Aorta (tissue), 5 donors: ENCODE measurements at regions not wholly inside any gene's neighbourhood (a gene's known extent, or its start where the extent isn't known, plus 50 kb on each side); places are given as distances from the start of the nearest gene placed in this dataset.
"Not testable (repeated sequence)": the region's sequence is repeated elsewhere in the genome, so short reads cannot be mapped to it uniquely, and the experiment has no call there.

Source experiments
- ATAC-seq: fragments of 200-7000 bp; cut with Tn5 transposase; one replicate; pipeline ENCODE4 v1.9.1; 2022; ENCODE audit warnings: moderate library complexity; ENCODE audit not compliant: low FRiP score
- DNase-seq, 2 donors: peaks; one replicate each; pipeline ENCODE4 v3.0.0-alpha.2; 2020
- H3K27ac ChIP-seq, 2 donors: one replicate each; pipeline ENCODE4 v1.5.1; 2013; ENCODE audit warnings: low read length in 2 of 2, mild to moderate bottlenecking in 2 of 2, moderate library complexity in 2 of 2, control low read depth in 1 of 2, inconsistent platforms in 1 of 2, low read depth in 1 of 2
- H3K27me3 ChIP-seq, 2 donors: one replicate each; pipeline ENCODE4 v1.6.1; 2013; ENCODE audit warnings: control low read depth in 1 of 2, low read length in 1 of 2, mild to moderate bottlenecking in 1 of 2, moderate library complexity in 1 of 2; ENCODE audit not compliant: insufficient read depth in 2 of 2, control insufficient read depth in 1 of 2
- H3K36me3 ChIP-seq, 2 donors: one replicate each; pipeline ENCODE4 v1.6.1; 2013; ENCODE audit warnings: control low read depth in 1 of 2, low read length in 1 of 2, mild to moderate bottlenecking in 1 of 2; ENCODE audit not compliant: insufficient read depth in 2 of 2, control insufficient read depth in 1 of 2
- H3K4me1 ChIP-seq, 2 donors: one replicate each; pipeline ENCODE4 v1.6.1; 2013; ENCODE audit warnings: low read length in 2 of 2, control low read depth in 1 of 2, mild to moderate bottlenecking in 1 of 2, moderate library complexity in 1 of 2; ENCODE audit not compliant: insufficient read depth in 2 of 2, control insufficient read depth in 1 of 2
- H3K4me3 ChIP-seq, 2 donors: one replicate each; pipeline ENCODE4 v1.5.1; 2013; ENCODE audit warnings: low read length in 2 of 2, control low read depth in 1 of 2, mild to moderate bottlenecking in 1 of 2
- H3K9me3 ChIP-seq: one replicate; pipeline ENCODE4 v1.6.1; 2013; ENCODE audit warnings: mild to moderate bottlenecking, low read length; ENCODE audit not compliant: control insufficient read depth
- WGBS, 2 donors: extraction: QIAGEN DNeasy Blood & Tissue Kit; methylation state at CpG; one replicate each; pipeline ENCODE4 v1.1.7; 2013; 5-methylcytosine and 5-hydroxymethylcytosine counted together
- intact Hi-C, 2 donors: fragments of 100-400 bp; cut with DNase I; formaldehyde crosslinking; loops; one replicate each; pipeline versions ENCODE4 v1.14.2 to v1.15.0; 2022
- donor health status: healthy with polysubstance abuse.
- donor health status: Bipolar disorder and iron deficiency.
- donor health status: DM: no; HTN: no; CAD: no.
- donor health status: DM: no; HTN: no; CAD: no.
- donor health status: DM: yes; HTN: yes; CAD: no.

DNA sequence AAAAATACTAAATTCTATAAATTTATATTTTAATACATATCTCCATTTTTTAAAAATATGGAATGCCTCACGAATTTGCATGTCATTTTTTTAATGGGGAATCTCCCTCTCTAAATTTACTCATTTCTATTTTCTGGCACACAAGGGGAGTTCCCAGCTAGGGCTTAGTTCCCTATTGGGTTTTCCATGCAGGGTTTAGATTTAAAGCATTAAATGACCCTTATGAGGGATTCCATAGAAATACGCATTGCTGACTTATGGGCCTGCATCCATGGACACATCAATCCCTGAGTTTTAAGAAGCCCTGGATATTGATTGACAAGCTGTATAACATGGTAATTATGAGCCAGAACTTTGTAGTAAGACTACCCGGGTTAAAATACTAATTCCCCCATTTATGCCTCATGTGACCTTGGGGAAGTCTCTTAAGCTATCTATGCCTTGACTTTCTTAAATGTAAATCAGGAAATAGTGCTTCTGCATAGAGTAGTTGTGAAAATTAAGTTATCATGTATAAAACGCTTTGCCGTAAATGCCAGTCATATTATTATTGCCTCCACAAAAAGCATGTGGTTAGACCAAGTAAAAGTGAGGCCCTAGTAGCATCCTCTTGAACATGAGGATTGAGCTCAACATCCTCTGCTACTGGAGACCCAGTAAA is 78.8 kb upstream of the ANKRD1 start:
- Histone ChIP-seq H3K9me3 (no peaks in the 10 kb centered on the region), H3K27me3 (no peaks in the 10 kb centered on the region), H3K4me1 (no peaks in the 10 kb centered on the region), H3K27ac (no peak overlapping the region), H3K4me3 (no peak overlapping the region), H3K36me3 (no peaks in the 10 kb centered on the region)
- no peak for DNase-seq
- 89 to 93% methylated on average over 5 of the region's 5 CpGs for WGBS, 2 donors
- intact Hi-C loops: no loop called here
- no peak for ATAC-seq

DNA sequence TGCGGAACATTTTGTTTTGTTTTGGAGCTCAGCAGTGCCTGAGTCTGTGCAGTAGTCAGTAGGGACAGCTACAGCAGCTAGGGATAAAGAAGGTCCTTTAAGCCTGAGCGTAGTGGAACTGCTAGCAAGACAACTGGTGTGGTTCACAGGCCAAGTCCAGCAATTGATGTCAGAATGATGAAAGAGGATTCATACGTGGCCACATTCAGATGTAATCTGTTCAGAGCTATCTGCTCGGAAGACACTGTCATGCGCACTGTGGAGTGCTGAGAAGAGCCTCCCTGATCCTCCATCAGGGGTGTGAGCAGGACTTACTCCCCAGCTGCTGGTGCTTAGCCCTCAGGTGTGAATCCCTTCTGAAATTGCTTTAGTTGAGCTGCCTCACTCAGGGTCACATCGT is 79.6 kb upstream of the ANKRD1 start:
- Histone ChIP-seq H3K27me3 (no peaks in the 10 kb centered on the region), H3K27ac (no peak overlapping the region), H3K4me3 (no peak overlapping the region), H3K9me3 (no peaks in the 10 kb centered on the region), H3K4me1 (no peaks in the 10 kb centered on the region), H3K36me3 (no peaks in the 10 kb centered on the region)
- intact Hi-C loops: no loop called here
- 90 to 92% methylated on average over 6 of the region's 6 CpGs for WGBS, 2 donors
- ATAC-seq (no peak), DNase-seq (no peak)

DNA sequence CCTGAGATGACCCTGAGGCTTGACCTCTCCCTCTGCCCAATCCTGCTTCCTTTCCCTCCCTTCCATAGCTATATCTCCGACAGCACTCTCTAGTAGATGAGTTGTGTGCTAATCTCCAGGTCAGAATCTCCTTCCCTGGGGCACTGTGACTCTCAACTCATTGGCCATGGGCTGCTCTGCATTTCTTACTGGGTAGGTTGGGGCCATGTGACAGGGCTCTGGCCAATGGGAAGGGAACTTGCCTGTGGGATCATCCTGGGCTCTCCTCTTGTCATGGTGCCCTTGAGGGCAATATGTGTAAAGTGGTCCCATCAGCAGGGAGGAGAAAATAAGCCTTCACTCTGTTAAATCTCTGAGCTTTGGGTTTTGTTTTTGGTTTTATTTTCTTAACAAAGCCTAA is 80.1 kb upstream of the ANKRD1 start:
- Histone ChIP-seq H3K36me3 (no peaks in the 10 kb centered on the region), H3K27ac (no peak overlapping the region), H3K9me3 (no peaks in the 10 kb centered on the region), H3K4me1 (no peaks in the 10 kb centered on the region), H3K4me3 (no peak overlapping the region), H3K27me3 (no peaks in the 10 kb centered on the region)
- no peak for DNase-seq
- WGBS, 2 donors: 93 to 97% methylated on average over 1 of the region's 1 CpG
- intact Hi-C loops: no loop called here
- no peak for ATAC-seq

DNA sequence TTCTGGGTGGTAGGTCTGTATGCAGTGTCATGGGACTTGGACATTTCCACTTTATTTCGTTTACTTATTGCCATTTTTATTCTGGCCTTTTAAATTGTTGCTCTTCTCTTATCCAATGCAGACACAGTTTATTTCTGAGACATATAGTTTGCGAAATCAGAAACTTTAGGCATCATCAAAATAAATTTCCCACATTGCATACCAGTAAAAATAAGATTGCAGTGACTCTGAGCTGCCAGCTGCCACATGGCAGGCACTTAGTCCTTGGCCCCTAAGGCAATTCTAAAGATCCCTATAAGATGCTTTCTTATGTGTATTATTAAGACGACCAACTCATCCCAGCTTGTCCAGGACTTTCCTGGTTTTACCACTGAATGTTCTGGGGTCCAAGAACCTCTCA is 81.8 kb upstream of the ANKRD1 start:
- H3K27ac ChIP-seq: no peak overlapping the region
- H3K4me3 ChIP-seq: no peak overlapping the region
- no peaks in the 10 kb centered on the region for H3K27me3 ChIP-seq
- ATAC-seq (no peak), DNase-seq (no peak)
- H3K9me3 ChIP-seq: no peaks in the 10 kb centered on the region
- H3K36me3 ChIP-seq: no peaks in the 10 kb centered on the region
- H3K4me1 ChIP-seq: no peaks in the 10 kb centered on the region
- 83 to 90% methylated on average over 3 of the region's 3 CpGs for WGBS, 2 donors
- intact Hi-C loops: no loop called here

DNA sequence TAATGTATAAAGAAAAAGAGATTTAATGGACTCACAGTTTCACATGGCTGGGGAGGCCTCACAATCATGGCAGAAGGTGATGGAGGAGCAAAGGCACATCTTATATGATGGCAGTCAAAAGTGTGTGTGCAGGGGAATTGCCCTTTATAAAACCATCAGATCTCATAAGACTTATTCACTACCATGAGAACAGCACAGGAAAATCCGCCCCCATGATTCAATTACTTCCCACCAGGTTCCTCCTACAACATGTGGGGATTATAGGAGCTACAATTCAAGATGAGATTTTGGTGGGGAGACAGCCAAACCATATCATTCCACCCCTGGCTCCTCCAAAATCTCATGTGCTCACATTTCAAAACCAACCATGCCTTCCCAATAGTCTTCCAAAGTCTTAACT is 82.5 kb upstream of the ANKRD1 start:
- WGBS, 2 donors: 95 to 100% methylated on average over 1 of the region's 1 CpG
- H3K36me3 ChIP-seq, H3K4me3 ChIP-seq, ATAC-seq, H3K27ac ChIP-seq, H3K9me3 ChIP-seq, intact Hi-C loops, H3K4me1 ChIP-seq, H3K27me3 ChIP-seq, DNase-seq: not testable (repeated sequence)

DNA sequence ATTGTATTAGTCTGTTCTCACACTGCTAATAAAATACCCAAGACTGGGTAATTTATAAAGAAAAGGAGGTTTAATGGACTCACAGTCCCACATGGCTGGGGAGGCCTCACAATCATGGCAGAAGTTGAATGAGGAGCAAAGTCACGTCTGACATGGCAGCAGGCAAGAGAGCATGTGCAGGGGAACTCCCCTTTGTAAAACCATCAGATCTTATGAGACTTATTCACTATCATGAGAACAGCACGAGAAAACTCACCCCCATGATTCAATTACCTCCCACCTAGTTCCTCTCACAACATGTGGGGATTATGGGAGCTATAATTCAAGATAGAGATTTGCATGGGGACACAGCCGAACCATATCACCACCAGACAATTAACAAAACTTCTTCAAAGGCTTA is 84.4 kb upstream of the ANKRD1 start:
- not testable (repeated sequence) for DNase-seq, ATAC-seq, H3K36me3 ChIP-seq, H3K4me1 ChIP-seq, H3K9me3 ChIP-seq, H3K27me3 ChIP-seq, H3K4me3 ChIP-seq
- intact Hi-C loops: loop anchor here (5.0 kb wide), 2 partner anchors 72 to 247 kb away; no protein-coding TSS in a partner anchor
- H3K27ac ChIP-seq: peak overlapping the region in 1 of 2 donors; percentile 11
- 87 to 89% methylated on average over 3 of the region's 3 CpGs for WGBS, 2 donors

DNA sequence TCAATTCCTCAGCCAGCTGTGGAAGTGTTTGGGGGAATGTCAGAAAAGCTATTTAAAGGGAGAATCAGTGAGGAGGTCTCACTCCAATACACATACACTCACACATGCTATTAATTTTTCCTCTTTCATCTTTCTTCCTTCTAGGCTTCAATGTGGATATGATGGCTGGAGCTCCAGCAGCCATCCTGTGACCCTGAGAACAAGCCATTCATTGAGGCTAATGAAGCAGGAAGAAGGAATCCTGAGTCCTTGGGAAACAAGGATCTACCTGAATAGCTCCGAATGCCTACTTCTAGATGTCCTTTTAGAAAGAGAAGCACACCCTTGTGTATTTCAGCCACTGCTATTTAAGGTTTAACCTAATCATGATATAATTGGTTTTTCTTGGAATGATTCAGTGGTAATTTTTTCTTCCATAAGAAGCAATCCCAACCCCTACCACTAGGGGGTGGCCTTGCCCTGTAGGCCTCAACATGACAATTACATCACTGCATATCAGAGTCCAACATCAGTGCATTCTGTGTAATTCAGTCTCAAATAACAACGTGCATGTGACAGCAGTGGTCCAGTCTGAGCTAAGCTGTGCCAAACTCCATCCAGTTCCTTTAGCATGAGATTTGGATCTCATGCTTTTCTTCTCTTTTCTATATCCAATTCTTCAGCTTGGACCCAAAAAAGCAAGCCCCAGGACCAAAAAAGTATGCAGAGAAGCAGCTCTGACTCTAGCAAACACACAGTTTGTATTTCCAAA is 85.3 kb upstream of the ANKRD1 start:
- no peaks in the 10 kb centered on the region for H3K9me3 ChIP-seq
- ATAC-seq (peak; percentile 90), DNase-seq (peak in 1 of 2 donors; percentile 58)
- peak overlapping the region in 1 of 2 donors; percentile 44 for H3K27ac ChIP-seq
- intact Hi-C loops: loop anchor here (2.0 to 5.0 kb wide), 3 partner anchors 71 to 247 kb away; no protein-coding TSS in a partner anchor
- H3K4me1 ChIP-seq: no peaks in the 10 kb centered on the region
- no peaks in the 10 kb centered on the region for H3K27me3 ChIP-seq
- no peak overlapping the region for H3K4me3 ChIP-seq
- WGBS, 2 donors: 23 to 26% methylated on average over 2 of the region's 2 CpGs
- H3K36me3 ChIP-seq: no peaks in the 10 kb centered on the region

DNA sequence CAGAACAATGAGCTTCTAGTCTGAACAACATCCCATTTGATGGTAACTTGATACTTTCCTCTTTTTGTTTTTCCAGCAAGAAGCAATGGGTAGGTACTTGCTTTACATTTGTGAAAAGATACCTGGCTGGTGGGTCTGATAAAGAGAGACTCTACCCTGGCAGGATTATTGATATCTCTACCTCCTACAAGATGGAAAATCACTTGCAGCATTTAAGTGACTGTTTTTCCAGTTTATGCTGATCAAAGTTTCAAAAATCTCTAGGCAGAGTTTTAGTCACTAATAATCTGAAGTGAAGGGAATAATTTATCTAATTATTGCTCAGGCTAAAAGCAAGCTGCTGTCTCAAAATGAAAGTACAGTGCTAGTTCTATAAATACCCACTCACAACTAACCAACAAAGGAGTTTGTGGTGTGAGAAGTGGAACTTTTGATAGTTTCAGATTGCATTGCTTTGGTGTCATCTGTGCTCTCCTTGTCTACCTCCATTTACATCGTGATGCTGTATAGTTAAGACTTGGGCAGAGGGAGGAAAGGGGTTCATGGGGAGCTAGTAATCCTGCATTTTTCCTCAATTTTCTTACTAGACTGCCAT is 86.0 kb upstream of the ANKRD1 start:
- H3K4me1 ChIP-seq: no peaks in the 10 kb centered on the region
- ATAC-seq (no peak), DNase-seq (no peak)
- H3K27ac ChIP-seq: no peak overlapping the region
- intact Hi-C loops: loop anchor here (2.0 to 5.0 kb wide), 3 partner anchors 70 to 246 kb away; no protein-coding TSS in a partner anchor
- H3K36me3 ChIP-seq: no peaks in the 10 kb centered on the region
- no peak overlapping the region for H3K4me3 ChIP-seq
- H3K27me3 ChIP-seq: no peaks in the 10 kb centered on the region
- H3K9me3 ChIP-seq: no peaks in the 10 kb centered on the region
- WGBS, 2 donors: 67 to 80% methylated on average over 1 of the region's 1 CpG
